ENCODE measurements at regions not wholly inside any gene's neighbourhood (a gene's known extent, or its start where the extent isn't known, plus 50 kb on each side); places are given as distances from the start of the nearest gene placed in this dataset.
A peak's percentile ranks its signal among the peaks of the same experiment; 100 is the strongest.

GRCh38 chr1:60762911-60763310 lies 319.4 kb upstream of the NFIA start:
- no peak overlapping the region for H3K4me3 ChIP-seq (ENCODE audit: control insufficient read depth, low read depth, low read length)
- no peak for TF ChIP-seq CTCF (conservative IDR thresholded peaks at IDR 0.05; ENCODE audit: control insufficient read depth, insufficient read depth, low read depth, low read length)
- DNase-seq (ENCODE audit: low read depth): peak; percentile 19

- TF ChIP-seq CTCF (conservative IDR thresholded peaks at IDR 0.05; ENCODE audit: control insufficient read depth, insufficient read depth, low read depth, low read length): no peak
- H3K4me3 ChIP-seq (ENCODE audit: control insufficient read depth, low read depth, low read length): no peak overlapping the region
- DNase-seq (ENCODE audit: low read depth): peak; percentile 79
Measured at GRCh38 chr1:60762176-60762575, 320.2 kb upstream of the NFIA start.

GRCh38 chr1:60759291-60759690 lies 323.1 kb upstream of the NFIA start:
- no peak overlapping the region for H3K4me3 ChIP-seq (ENCODE audit: control insufficient read depth, low read depth, low read length)
- no peak for DNase-seq (ENCODE audit: low read depth)
- TF ChIP-seq CTCF (conservative IDR thresholded peaks at IDR 0.05; ENCODE audit: control insufficient read depth, insufficient read depth, low read depth, low read length): no peak

- no peak for TF ChIP-seq CTCF (conservative IDR thresholded peaks at IDR 0.05; ENCODE audit: control insufficient read depth, insufficient read depth, low read depth, low read length)
- DNase-seq (ENCODE audit: low read depth): no peak
- no peak overlapping the region for H3K4me3 ChIP-seq (ENCODE audit: control insufficient read depth, low read depth, low read length)
Measured at GRCh38 chr1:60757485-60757884, 324.9 kb upstream of the NFIA start.

- DNase-seq (ENCODE audit: low read depth): no peak
- no peak for TF ChIP-seq CTCF (conservative IDR thresholded peaks at IDR 0.05; ENCODE audit: control insufficient read depth, insufficient read depth, low read depth, low read length)
- H3K4me3 ChIP-seq (ENCODE audit: control insufficient read depth, low read depth, low read length): no peak overlapping the region
Measured at GRCh38 chr1:60753036-60753900, 329.1 kb upstream of the NFIA start.

GRCh38 chr1:60751306-60751705 lies 331.1 kb upstream of the NFIA start:
- no peak overlapping the region for H3K4me3 ChIP-seq (ENCODE audit: control insufficient read depth, low read depth, low read length)
- TF ChIP-seq CTCF (conservative IDR thresholded peaks at IDR 0.05; ENCODE audit: control insufficient read depth, insufficient read depth, low read depth, low read length): no peak
- no peak for DNase-seq (ENCODE audit: low read depth)

Measured in fibroblast of mammary gland (primary cell).